GM18909 (cell line): ENCODE measurements at regions not wholly inside any gene's neighbourhood (a gene's known extent, or its start where the extent isn't known, plus 50 kb on each side); places are given as distances from the start of the nearest gene placed in this dataset.
"Not testable (repeated sequence)": the region's sequence is repeated elsewhere in the genome, so short reads cannot be mapped to it uniquely, and the experiment has no call there.

Experiments used
- ATAC-seq: cut with Tn5 transposase; IDR thresholded peaks from one replicate; pipeline ENCODE4 v1.9.1; 2021; ENCODE audit warnings: mild to moderate bottlenecking; ENCODE audit not compliant: unreplicated experiment, poor library complexity

DNA sequence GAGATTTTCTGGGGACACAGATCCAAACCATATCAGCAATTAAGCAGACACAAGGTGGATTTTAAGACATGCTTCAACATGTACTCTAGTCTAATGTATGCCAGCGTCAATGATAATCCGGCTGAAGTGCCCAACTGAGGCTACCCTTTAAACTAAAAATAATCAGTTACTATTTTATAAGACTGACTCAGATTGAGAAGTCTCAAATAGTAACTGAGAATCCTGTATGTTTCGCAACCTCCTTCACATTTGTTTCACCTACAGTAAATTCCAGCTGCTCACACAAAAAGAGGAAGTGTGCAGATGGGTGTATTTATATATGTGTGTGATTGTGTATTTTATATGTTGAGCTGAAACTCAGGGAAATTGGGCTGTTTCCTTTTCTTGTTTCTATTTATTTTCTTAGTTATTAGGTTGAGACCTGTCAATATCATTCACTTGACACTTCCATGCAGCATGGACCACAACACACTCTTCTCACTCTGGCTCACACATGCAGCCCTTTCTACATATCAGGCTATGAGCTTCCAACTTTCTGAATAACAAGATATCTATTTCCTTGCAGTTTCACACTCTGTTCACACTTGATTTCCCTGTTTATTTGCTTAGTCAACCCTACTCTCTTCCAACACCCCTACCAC, 1224.9 kb upstream of the TMEM132C start:
- ATAC-seq, result peak; percentile 98

DNA sequence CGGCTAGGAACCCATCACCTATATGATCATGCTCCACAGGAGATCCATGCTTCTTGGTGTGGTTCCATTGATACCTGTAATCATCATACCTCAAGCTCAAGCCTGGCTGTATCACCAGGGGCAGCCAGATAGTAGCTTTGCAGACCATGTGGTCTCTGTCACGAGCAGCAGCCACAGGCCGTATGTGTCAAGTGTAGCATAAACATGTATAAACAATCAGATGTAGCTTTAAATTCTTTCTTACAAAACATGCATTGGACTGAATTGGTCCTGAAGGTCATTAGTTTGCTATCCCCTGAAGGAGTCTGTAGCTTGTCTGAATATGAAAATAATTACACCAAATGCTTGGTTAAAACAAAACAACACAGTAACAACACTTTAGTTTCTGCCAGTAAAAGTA, 1223.2 kb upstream of the TMEM132C start:
- no peak for ATAC-seq

DNA sequence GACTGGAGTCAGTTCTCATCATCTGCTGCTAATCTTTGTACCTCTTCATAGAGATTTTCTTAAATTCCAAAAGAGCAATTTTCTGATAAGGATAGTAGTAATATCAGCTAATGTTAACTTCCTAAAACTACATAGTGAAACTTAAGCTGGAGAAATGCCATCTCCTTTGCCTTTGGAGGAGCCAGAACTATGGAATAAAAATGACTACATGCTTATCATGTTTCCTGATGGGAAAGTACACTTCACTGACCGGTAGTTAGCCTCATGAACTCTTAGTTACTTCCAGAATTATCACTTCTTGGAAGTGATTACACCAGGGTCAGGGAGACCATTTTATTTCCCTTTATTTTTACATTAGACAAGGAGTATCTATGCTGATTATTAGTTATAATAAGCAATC, 1222.1 kb upstream of the TMEM132C start:
- ATAC-seq, result no peak

DNA sequence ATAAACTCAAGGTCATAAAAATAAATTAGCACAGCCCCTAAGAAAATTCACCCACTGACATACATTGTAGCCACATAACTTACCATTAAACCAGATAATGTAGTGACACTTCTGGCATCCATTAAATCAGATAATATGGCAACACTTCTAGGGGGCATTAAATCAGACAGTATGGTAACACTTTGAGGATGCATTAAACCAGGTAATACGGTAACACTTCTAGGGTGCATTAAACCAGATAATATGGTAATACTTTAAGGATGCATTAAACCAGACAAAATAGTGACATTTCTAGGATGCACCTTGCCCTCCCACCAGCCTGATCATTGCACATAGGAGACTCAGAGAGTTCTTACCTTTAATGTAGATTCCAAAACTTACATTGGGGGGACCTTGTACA, 1220.5 kb upstream of the TMEM132C start:
- no peak for ATAC-seq

DNA sequence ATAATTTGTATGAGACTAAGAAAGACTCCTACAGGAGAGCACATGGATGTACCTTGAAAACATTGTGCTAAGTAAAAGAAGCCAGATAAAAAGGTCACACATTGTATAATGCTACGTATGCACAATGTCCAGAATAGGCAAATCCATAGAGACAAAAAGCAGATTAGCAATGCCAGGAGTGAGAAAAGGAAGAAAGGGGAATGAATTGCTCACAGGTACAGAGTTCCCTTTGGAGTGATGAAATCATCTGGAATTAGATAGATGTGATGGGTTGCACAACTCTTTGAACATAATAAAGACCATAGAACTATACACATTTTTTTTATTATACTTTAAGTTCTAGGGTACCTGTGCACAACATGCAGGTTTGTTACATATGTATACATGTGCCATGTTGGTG, 1218.9 kb upstream of the TMEM132C start:
- no peak for ATAC-seq

DNA sequence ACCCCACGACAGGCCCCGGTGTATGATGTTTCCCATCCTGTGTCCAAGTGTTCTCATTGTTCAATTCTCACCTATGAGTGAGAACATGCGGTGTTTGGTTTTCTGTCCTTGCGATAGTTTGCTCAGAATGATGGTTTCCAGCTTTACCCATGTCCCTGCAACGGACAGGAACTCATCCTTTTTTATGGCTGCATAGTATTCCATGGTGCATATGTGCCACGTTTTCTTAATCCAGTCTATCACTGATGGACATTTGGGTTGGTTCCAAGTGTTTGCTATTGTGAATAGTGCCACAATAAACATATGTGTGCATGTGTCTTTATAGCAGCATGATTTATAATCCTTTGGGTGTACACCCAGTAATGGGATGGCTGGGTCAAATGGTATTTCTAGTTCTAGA, 1218.4 kb upstream of the TMEM132C start:
- ATAC-seq, result not testable (repeated sequence)

DNA sequence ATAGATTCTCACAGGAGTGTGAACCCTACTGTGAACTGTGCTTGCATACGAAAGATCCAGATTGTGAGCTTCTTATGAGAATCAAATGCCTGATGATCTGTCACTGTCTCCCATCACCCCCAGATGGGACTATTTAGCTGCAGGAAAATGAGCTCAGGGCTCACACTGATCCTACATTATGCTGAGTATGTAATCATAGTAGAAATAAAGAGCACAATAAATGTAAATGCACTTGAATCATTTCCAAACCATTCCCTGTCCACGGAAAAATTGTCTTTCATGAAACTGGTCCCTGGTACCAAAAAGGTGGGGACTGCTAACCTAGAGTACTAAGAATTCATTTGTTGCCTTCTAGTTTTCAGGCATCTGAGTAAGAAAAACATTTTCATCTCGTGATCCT, 1215.8 kb upstream of the TMEM132C start:
- no peak for ATAC-seq

DNA sequence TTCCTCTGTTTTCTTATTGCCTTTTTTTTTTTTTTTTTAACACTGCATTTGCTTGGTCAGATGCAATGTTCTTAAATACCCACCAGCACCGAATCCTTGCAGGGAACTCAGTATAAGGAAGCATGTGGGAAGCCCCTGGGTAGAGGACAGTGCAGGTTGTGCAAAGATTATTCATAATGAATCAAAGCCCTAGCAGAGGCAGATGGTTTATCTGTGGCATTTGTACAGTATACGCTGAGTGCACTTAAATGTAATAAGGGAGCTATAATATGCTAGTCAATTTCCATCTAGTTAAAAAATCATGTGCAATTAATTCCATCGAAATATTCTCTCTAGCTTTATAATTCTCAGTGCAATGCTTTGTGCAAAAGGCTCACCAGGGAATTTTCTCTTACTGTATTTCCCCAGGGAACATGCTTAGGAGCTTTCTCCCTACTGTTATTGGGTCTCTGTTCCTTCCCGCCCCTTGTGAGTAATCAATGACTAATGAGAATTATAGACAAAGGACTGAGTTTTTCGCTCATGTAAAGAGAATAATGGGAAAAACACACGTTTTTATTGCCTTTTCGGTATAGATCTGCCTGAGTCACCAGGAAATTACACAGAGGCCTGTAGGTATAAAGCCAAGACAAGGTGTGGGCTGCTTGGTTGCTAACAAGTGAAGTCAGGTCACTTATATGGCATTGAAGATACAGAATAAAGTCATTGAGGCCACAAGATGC, 1214.3 kb upstream of the TMEM132C start:
- no peak for ATAC-seq

DNA sequence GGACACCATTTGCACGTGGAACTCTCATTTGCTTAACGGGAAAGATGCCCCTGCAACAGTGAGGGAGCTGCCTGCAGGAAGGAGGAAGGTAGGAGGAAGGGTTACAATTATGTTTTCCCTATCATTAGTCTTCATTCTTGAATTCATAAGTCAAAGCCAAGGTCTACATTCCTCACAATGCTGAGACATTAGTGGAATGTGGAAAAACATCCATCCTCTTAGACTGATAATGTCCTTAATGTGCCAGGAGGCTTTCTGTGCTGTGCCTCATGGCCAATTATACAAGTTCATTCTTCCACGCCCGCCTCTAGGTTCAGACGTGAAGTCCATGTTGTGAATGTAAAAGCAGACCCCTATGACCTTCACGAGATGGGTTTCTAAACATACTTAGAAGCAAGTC, 1212.4 kb upstream of the TMEM132C start:
- ATAC-seq, result no peak

DNA sequence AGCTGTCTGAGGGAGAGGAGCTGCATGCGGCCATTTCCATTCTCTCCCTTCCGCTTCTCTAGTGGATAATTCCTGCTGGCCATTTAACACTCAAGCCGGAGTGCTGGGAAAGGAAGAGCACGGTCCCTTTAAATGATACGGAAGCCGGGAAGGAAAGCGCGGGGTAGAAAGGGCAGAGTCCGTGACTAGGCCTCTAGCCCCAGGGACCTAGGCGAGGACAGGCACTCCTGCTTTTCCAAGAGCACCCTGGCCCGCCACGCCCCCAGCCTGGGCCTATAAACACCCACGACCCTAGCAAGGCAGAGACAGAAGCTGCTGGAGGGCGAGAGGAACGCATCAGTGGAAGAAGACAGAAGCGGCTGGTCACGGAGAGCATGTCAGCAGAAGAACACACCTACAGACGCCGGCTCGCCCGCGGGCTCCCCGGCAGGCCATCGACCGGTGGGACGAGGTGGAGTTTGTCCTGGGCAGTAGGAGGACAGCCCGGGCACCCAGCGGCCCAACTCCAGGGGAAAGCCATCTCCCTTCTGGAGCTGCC, 1206.6 kb upstream of the TMEM132C start:
- ATAC-seq, result no peak

DNA sequence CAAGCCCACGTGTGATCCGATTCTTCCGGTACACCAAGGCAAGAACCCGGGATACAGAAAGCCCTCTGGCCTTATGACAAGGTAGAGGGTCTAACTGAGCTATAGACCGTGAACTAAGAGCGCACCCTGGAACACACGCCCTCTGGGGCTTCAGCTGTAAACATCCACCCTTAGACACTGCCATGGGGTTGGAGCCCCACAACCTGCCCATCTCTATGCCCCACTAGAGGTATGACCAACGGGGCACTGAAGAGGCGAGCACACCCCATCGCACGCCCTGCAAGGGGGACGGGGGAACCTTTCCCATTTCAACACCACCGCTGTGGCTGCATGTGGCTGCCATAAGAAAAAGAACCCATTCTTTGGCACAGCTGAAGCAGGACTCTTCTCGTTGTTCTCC, 1206.0 kb upstream of the TMEM132C start:
- ATAC-seq, result no peak

DNA sequence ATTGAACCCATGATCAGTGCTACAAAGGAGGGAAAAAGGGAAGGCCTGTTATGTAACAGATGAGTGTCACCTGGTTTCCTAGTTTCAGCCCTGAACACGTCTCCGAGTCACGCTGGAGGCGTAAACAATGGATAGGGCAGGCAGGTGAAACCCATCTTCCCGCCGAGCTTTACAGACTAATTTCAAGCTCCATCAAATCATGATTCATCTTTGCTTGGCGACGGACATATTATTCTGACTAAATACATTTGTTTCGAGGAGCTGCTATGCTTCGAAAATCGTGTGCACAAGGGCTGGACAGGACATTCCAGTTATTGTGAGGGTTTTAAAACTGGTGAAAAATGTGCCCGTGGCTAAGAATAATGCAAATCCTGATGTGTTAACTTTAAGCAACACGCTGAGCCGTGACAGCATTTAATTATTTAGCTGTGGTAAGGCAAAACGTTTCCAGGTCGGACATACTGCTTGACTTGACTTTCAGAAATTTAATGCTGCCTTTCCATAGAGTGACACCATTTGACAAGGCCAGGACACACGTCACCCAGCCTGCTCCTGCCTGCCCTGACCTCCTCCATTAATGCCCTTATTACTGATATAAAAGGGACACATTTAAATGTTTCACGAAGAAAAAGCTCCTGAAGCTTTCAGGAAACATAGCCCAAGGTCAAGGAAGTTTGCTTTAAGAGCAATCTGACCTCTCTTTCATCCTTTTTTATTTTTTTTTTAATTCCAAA, 1203.5 kb upstream of the TMEM132C start:
- ATAC-seq, result no peak

DNA sequence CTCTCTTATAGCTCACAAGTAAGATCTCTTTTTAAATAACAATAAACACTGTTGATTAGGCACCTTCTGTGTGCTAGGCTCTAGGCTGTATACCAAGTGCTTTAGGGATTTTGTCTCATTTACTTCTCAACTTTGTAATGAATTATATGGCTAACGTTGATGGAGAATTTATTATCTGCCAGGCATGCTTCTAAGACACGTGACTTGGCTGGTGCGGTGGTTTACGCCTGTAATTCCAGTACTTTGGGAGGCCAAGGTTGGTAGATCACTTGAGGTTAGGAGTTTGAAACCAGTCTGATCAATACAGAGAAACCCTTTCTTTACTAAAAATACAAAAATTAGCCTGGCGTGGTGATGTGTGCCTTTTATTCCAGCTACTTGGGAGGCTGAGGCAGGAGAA, 1202.8 kb upstream of the TMEM132C start:
- ATAC-seq, result no peak

DNA sequence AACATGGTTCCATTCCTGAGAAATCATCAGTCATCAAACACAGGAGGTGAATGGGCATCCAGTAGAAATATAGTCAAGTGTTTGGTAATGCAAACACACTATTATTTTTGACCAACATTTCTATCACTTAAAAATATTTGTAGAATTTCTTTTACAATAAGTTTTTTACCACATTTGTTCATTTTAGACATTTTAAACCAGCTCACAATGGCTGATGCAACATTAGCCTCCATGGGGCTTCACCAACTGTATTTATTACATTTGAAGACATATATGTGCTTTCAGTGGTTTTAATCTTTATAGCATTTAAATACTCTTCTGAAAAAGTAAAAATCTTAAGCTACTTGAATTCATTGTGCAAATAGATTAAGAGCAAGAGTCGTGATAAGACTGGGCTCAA, 1201.4 kb upstream of the TMEM132C start:
- no peak for ATAC-seq

DNA sequence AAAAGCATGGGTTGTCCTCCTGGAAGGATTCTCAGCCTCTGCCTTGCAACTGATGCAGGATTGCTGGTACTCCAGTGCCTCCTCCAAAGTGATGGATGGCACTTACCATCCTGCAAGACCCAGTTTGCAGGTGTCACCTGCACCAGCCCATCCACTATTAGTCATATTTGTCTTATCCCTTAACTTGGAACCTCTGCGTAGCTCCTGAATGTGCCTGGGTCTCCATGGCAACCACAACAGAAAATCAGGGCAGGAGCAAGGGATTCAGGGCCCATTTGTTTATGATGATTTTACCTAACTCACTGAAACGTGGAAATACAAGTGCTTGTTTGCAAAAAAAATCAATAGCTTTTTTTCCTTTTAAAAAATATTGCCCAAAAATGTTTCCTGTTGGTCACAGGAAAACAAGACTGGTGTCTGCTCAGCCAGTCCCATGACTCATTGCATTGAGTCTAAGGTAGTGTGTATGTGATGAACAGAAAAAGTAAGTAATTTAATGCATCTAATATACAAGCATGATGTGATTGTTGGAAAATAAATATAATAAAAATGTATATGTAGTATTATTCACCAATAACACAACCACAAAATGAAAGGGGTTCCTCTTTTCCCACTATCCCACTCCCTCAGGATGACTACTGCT, 1196.3 kb upstream of the TMEM132C start:
- no peak for ATAC-seq

DNA sequence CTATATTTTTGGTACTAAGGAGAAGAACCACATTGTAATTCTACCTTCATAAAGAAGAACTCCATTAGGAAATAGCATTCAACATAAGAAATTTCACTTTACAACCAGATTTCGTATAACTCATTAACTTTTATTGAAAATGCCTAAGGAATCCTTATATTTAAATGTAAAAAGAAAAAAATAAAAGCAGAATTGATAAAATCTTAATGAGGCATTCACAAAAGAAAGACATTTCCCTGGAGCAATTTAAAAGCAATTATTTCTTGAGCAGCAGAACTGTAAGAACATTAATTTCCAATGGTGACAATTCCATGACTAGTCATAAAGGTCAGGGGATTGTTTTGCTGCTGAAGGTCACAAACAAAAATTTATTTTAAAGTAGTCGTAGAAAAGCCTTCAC, 1192.8 kb upstream of the TMEM132C start:
- no peak for ATAC-seq

DNA sequence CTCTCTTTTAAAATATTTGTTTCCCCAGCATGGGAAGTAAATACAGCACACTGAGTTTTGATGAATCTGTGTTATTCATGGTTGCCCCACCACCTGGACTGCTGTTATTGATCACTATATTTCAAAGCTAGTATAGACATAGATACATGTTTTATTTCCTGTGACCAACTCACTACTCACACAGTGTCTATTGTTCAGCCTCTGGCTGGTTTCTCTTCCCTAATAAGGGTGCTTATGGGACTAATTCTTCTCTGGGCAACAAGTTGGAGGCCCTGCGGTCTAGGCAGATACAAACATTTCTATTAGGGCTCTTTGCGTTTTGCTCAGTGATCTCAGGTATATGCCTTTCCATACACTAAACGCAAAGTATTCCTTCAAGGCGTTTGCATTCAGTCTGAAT, 1191.0 kb upstream of the TMEM132C start:
- no peak for ATAC-seq

DNA sequence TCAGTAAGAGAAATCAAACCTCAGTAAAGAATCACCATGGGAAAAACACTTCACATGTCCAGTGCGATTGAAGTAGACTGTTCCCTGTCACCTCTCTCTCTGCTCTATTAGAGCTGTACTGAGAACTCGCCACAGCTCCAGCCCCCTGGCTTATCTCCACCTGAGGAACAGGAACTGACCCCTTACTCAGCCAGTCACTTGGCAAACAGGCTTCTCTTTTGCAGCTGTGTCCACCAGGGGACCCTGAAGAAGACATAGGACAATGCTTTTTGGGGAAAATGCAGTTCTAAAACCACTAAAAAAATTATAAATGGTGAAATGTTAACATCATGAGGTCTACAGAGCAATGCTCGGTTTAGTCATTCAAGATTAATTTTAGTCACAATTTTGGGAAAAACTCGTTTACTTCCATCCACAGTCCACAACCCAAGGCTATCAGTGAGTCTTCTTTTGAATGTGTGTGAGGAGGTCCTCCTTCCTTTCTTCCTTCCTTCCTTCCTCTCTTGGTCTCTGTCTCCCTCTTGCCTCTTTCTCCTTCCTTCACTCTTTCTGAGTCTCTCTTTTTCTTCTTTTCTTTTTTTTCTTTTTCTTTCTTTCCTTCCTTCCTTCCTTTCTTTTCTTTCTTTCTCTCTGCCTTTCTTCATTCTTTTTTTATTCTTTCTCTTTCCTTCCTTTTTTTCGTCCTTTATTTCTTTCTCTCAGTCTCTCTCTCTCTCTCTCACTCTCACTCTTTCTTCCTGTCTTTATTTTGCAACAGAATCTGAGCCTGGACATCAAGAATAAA, 1189.5 kb upstream of the TMEM132C start:
- no peak for ATAC-seq

DNA sequence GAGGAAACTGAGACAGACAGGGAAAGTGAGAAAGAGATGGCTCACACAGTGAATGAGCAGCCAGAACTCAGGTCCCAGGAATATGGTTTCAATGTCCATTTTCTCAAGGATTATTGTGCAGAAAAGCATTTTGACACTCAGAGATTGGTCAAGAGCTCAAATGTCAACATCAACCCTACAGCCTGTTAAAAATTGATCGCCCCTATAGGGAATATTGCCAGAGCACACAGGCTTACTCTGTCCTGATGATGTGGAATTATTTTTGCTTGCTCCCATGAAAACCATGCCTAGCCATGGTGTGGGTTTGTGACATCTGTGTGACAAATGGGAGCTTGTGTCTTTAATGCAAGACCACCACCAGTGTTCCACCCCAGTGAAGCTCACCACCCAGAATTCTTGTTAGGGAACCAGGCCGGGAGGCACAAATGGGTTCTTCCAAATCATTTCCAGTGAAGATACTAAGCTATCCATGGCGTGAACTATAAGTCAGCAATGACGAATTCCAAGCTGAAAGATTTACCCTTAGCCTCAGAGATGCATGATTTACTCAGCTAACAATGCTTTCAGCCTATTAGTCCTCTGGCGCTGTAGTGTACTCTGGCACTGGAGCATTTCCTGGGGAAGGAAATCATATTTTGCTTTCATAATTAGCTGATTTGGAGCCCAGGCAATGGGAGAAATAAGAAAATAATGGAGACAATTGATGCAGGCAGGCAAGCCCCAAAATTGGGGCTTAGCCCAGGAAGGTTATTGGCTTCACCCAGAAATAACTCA, 1188.2 kb upstream of the TMEM132C start:
- no peak for ATAC-seq
